PC-3 (cell line): ENCODE measurements at regions not wholly inside any gene's neighbourhood (a gene's known extent, or its start where the extent isn't known, plus 50 kb on each side); places are given as distances from the start of the nearest gene placed in this dataset.

ENCODE experiments used
- EZH2 ChIP-seq: fragments of 300-600 bp; sonication (generic); IDR thresholded peaks from one replicate; pipeline ENCODE4 v1.6.1; 2017; ENCODE audit warnings: antibody characterized with exemption, mild to moderate bottlenecking, low read length; ENCODE audit not compliant: unreplicated experiment
- EZH2phosphoT487 ChIP-seq: fragments of 300-600 bp; sonication (generic); IDR thresholded peaks from 2 replicates; pipeline ENCODE4 v1.6.1; 2018; ENCODE audit warnings: mild to moderate bottlenecking, antibody characterized with exemption, low read length, borderline replicate concordance
- TF ChIP-seq, protein P1 (sequence below): fragments of 300-600 bp; sonication (generic); conservative IDR thresholded peaks from 2 replicates; pipeline ENCODE4 v1.5.1; 2017; ENCODE audit warnings: antibody characterized with exemption, low read depth, mild to moderate bottlenecking, low read length

DNA sequence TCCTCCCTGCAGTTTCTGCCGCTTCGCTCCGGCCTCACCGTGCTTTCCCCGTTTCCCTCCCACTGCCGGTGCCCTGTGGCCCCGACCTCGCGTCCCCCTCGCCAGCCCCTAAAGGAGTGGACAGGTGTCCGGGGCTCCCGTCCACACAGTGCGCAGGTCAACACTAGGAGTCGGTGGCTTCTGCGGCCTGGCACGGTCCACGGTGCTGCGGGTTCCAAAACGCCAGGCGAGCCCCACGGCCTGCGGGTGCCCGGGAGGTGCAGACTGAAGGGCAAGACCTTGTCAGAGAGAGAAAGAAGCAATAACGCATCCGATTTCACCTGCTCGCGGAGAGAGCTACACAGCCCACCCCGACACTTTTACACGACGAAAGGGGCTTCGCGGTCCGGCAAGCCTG lies 588.7 kb upstream of the SALL3 start:
- no peak for TF ChIP-seq EZH2phosphoT487
- no peak for TF ChIP-seq EZH2
- TF ChIP-seq, protein P1, sequence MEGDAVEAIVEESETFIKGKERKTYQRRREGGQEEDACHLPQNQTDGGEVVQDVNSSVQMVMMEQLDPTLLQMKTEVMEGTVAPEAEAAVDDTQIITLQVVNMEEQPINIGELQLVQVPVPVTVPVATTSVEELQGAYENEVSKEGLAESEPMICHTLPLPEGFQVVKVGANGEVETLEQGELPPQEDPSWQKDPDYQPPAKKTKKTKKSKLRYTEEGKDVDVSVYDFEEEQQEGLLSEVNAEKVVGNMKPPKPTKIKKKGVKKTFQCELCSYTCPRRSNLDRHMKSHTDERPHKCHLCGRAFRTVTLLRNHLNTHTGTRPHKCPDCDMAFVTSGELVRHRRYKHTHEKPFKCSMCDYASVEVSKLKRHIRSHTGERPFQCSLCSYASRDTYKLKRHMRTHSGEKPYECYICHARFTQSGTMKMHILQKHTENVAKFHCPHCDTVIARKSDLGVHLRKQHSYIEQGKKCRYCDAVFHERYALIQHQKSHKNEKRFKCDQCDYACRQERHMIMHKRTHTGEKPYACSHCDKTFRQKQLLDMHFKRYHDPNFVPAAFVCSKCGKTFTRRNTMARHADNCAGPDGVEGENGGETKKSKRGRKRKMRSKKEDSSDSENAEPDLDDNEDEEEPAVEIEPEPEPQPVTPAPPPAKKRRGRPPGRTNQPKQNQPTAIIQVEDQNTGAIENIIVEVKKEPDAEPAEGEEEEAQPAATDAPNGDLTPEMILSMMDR = no peak
